Stimulated activated CD4-positive, alpha-beta T cell treated with anti-CD3 and anti-CD28 coated beads, Interleukin-12 subunit alpha, Interleukin-12 subunit beta, amount 100 ng/mL, for 48 hours (primary cell): ENCODE measurements at regions not wholly inside any gene's neighbourhood (a gene's known extent, or its start where the extent isn't known, plus 50 kb on each side); places are given as distances from the start of the nearest gene placed in this dataset.

Experiments used
- DNase-seq, 3 donors: peaks; one replicate each; pipeline ENCODE4 v3.0.0-alpha.2; 2020; ENCODE audit warnings: low read depth in 2 of 3, low spot score in 1 of 3

- DNase-seq = no peak
Observed at GRCh38 chr12:83198291-83199015, 511.7 kb downstream of the TMTC2 start.

GRCh38 chr12:83197483-83197914 is 510.8 kb downstream of the TMTC2 start:
- DNase-seq = no peak

DNA sequence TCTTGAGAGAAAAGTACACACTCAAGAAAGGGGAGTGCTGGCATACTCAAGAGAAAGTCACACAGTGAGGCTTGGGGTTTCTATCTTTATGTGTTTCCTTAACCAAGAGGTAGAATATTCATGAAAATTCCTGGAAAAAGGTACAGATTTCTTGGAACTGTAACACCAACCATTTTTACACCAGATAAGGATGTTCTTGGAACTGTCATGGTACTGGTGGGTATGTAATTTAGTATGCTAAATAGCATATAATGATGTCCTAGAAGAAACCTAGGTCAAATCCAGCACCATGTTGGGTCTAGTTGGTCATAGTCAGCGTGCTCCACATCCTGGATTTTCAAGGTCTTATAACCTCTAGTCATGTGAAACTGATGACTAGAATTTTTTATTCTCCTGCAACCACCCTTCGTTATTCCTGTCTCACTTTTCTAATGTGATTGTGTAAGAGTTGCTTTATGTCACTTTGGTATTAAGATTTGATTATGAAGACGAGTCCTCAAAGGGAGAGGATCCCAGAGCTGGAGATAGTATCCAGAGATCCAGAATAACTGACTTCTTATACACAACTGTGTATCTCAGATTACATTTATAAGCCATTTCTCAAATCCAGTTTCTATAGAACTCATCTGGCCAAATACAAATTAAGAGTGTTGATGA is 510.1 kb downstream of the TMTC2 start:
- no peak for DNase-seq

DNA sequence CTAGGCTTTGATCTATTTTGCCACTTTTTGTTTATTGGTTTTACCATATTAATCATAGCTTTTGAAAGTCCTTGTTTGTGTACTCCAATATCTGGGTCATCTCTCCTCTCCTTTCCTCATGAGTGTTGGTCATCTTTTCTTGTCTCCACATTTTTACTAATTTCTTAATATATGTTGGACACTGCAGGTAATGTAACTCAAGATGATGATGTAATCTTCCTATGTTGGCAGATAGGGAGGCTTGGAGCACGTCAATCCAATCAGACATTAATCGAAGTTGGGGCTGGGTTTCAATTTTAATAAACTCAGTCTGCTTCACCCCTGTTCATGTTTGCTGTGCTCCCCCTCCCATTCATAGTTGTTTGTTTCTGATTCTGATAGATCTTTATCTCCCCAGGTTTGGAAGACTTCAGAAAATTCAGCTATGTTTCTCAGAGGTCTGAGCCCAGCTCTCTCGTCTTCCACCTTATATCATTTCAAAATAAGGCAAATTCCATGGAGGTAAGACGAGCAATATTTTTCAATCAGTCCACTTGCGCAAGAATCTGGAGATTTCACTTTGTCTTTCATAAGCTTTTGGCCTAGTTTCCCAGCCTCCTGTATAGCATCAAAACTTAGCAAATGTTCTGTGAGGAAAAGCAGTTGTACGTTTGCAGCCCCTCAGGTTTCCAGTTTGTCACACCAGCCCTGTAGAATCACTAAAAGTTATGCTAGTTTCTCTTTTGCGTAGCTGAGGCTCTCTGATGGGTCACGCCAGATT is 504.1 kb downstream of the TMTC2 start:
- DNase-seq = no peak

DNA sequence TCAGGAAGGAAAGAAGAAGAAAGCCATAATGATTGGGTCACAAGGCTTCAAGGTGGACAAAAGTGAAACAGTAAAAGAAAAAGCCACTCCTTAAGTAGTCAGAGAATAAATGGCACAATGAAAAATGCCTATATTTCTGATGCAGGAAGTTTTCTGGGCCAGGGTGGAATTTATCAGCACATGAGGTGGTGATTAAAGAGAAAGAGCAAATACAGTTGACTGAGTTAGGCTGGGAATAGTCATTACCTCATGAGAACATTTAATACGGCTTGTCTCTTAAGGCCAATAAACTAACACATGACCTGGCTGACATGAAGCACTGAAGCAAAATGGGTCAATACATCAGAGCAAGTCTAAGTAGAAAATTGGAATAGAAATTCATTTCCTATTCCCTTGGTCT is 499.7 kb downstream of the TMTC2 start:
- DNase-seq = no peak

- DNase-seq = no peak
Observed at GRCh38 chr12:83185241-83185640, 498.5 kb downstream of the TMTC2 start.
